NOMO-1 (cell line): ENCODE measurements at regions not wholly inside any gene's neighbourhood (a gene's known extent, or its start where the extent isn't known, plus 50 kb on each side); places are given as distances from the start of the nearest gene placed in this dataset.
"Not testable (repeated sequence)": the region's sequence is repeated elsewhere in the genome, so short reads cannot be mapped to it uniquely, and the experiment has no call there.

Source experiments
- DNase-seq, 2 experiments: peaks; one replicate each; lab custom pipeline; 2025; ENCODE audit not compliant: unreplicated experiment in 2 of 2; lab: John Stamatoyannopoulos, UW

GRCh38 chr3:43236008-43236407 is 50.3 kb upstream of the SNRK start:
- DNase-seq: no peak

DNA sequence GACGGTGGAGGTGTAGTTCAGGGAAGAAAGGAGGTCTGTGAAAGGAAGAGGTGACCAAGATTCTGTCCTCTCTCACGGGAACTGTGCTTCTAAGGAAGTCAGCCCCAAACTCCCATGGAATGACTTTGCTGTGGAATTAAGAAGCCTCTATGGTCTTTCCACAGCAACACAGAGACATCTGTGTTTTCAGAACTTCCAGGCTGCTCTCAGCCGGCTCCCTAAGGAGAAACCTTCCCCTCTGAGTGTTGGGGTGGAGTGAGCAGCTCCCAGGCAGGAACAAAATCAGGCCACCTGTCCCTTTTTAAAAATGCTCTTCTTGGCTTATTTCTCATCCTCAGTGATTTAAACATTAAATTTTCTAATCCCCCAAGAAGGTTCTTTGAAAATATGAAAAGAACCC is 53.3 kb upstream of the SNRK start:
- DNase-seq: no peak

- no peak for DNase-seq
Observed at GRCh38 chr3:43231276-43232000, 54.9 kb upstream of the SNRK start.

DNA sequence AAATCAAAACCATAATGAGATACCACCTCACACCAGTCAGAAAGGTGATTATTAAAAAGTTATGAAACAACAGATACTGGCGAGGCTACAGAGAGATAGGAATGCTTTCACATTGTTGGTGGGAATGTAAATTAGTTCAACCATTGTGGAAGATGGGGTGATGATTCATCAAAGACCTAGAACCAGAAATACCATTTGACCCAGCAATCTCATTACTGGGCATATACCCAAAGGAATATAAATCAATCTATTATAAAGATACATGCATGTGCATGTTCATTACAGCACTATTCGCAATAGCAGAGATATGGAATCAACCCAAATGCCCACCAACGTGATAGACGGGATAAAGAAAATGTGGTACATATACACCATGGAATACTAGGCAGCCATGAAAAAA is 56.5 kb upstream of the SNRK start:
- DNase-seq: not testable (repeated sequence)

DNA sequence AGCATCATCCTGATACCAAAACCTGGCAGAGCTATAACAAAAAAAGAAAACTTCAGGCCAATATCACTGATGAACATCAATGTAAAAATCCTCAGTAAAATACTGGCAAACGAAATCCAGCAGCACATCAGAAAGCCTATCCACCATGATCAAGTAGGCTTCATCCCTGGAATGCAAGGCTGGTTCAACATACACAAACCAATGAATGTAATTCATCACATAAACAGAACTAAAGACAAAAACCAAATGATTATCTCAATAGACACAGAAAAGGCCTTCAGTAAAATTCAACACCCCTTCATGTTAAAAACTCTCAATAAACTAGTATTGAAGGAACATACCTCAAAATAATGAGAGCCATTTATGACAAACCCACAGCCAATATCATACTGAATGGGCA is 58.7 kb upstream of the SNRK start:
- DNase-seq: not testable (repeated sequence)

GRCh38 chr3:43224405-43225073 is 61.8 kb upstream of the SNRK start:
- no peak for DNase-seq

- peak; percentile 29 to 49 for DNase-seq
Observed at GRCh38 chr3:43223670-43224364, 62.5 kb upstream of the SNRK start.

DNA sequence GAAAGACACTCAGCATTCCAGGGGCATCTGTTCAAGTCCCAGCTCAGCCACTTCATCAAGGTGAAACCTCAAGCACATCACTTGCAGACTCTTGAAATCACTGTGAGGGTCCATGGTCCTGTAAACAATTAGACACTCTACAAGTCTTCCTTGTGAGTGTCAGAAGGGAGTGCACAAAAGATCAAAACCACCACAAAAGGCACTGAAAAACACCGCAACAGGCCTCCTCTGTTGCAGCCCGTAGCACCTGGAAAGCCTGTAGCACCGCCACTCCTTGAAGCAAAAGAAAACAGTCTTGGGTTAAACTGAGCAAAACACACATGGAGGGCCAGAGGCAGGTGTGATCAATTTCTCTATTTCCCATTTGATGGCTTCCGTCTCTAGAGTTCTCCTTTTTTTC is 63.8 kb upstream of the SNRK start:
- no peak for DNase-seq

DNA sequence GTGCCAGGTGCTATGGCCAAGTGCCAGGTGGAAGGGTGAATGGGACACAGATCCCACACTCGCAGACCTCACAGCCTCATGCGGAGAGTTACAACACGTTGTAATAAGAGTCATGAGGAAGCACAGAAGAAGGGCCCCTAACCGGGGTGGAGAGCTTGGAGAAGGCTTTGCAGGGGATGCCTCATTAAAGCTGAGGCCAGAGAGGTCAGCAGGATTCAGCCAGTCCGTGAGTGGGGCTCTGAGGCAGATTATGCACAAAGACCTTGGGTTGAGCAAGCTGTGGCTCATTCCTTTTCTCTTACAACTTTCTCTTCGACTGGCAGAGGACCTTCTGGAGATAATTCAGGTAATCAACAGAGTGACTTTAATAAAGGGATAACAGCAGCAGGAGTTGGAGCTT is 65.3 kb upstream of the SNRK start:
- peak in 1 of 2 experiments; percentile 31 for DNase-seq

DNA sequence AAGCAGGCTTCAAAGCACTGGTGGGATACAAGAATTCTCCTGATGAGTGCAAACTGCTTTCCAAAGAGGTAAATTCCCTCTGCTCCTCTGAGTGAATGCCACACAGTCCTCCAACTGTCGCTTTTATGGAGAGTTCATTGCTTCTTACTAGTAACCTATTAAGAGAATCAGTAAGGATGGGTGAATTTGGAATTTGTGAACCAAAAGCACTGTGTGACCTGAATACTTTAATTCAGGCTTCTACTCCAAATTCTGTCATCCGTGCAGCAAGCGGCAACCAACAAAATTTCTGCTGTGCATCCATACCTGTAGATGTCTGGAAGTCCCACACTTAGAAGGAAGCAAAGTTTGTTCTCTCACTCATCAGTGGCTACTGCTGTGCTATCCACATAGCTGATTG is 66.7 kb upstream of the SNRK start:
- DNase-seq: no peak

DNA sequence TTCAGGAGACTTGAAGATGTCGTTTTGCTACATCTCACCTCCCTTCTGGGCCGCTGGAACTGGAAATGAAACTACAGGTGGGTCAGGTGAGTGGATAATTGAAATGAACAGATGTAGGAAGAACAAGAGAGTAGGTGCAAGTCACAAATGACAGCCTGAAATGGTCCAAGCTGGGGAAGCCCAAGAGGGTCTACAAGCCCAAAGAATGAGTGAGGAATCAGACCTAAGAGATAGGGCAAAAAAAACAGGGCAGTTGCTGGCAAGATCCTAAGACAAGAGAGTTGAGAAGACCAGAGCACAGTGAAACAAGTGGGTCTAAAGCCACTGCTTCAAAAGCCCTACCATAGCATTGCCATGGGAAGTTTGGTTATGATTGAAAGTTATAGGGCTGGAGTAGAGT is 67.4 kb upstream of the SNRK start:
- no peak for DNase-seq

- DNase-seq: no peak
Observed at GRCh38 chr3:43218156-43218555, 68.2 kb upstream of the SNRK start.

DNA sequence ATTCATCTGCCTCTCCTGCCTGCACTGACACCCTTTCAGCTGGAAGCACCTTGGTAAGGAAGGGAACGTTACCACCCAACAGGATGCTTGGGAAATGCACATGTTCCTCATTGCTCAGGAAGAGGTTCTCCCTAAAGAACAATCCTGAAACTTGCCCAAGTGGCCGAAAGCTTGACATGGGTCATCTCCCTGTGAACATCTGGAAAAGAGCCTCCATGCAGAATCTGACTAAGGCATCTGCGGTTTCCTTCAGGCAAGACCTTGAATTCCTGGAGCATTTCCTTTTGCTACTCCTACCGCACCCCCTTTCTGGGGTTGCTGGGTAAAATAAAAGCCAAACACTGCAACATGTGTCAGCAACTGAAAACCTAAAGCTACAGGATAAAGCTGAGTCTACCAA is 68.7 kb upstream of the SNRK start:
- no peak for DNase-seq

GRCh38 chr3:43217206-43217605 is 69.1 kb upstream of the SNRK start:
- no peak for DNase-seq

DNA sequence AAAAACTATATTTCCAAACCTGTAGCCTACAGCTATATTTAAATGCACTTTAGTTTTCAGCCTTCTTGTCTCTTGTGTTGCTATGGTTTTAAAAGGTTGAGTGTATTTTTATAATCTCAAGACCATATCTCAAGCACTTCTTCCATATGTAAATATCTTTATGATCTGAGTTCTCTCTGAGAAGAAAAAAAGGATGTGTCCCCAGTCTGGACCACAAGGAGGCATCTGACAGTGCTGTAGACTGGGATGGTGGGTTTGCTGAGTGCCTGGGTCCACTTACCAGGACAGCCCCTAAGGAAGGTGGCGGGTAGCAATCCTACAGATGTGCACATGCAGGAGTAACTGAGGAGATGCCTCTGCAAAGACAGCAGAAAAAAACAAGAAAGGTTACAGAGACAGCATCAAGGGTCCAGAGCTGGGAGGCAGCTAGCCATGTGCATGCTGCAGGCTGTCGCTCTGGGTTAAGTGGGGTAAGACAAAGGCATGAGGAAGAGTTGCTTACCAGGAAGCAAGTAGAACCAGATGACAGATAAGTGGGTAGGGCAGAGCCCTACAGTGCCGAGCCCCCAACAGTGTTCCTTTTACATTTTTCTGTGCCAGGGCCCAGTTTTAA is 70.6 kb upstream of the SNRK start:
- no peak for DNase-seq

- DNase-seq: no peak
Observed at GRCh38 chr3:43215138-43215537, 71.2 kb upstream of the SNRK start.

DNA sequence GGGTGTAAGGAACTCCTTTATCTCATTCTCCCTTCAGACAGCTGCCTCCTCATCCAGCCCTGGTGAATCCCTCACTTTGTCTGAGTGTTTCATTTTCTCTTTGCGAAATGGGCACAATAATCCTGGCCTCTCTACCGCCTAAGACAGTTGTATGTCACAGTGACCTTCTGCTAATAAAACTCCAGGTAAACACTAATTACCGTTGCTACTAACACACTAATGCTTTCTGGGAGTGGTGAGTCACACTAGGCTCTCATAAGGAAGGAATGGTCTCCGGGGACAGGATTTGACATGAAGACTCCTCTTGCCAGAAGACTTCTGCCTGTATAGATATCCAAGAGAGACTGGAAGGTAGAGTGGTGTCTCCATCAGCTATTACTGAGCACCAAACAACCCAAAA is 71.7 kb upstream of the SNRK start:
- no peak for DNase-seq

DNA sequence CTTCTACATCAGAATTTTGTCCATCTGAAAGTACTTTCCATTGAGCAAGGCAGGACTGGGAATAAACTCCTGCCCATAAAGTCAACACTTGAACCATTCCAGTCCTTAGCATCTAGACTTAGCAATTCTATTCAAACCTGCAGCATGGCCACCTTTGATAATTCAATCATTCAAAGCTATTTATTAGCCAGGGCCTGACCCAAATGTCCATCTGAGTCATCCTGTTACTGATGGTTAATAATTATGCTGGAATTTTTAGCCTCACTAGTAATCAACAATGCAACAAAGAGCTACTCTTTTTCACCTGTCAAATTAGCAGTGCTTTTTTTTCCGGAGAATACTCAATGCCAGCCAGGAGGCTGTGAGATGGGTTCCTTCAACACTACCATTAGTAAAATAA is 72.7 kb upstream of the SNRK start:
- DNase-seq: no peak

- DNase-seq: no peak
Observed at GRCh38 chr3:43212914-43213611, 73.3 kb upstream of the SNRK start.

DNA sequence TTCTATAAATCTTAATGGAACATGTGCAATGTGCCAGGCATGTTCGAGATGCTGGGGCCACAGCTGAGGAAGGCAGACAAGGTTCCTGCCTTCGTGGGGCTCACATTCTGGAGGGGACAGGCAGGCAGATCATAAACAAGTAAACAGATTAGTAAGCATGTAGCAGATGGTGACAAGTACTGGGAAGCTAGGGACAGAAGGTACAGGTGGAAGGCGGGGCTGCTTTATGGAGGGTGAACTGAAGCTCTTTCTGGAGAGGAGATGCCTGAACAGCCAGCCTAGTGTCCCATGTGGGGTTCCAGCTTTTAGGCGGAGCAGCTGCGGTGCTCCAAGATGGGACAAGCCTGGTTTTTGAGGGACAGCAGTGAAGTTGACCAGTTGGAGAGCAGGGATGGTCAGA is 74.7 kb upstream of the SNRK start:
- no peak for DNase-seq
